SKM-1 (cell line): ENCODE measurements at regions not wholly inside any gene's neighbourhood (a gene's known extent, or its start where the extent isn't known, plus 50 kb on each side); places are given as distances from the start of the nearest gene placed in this dataset.

Source experiments
- DNase-seq: peaks from one replicate; lab custom pipeline; 2025; ENCODE audit not compliant: unreplicated experiment; lab: John Stamatoyannopoulos, UW

DNA sequence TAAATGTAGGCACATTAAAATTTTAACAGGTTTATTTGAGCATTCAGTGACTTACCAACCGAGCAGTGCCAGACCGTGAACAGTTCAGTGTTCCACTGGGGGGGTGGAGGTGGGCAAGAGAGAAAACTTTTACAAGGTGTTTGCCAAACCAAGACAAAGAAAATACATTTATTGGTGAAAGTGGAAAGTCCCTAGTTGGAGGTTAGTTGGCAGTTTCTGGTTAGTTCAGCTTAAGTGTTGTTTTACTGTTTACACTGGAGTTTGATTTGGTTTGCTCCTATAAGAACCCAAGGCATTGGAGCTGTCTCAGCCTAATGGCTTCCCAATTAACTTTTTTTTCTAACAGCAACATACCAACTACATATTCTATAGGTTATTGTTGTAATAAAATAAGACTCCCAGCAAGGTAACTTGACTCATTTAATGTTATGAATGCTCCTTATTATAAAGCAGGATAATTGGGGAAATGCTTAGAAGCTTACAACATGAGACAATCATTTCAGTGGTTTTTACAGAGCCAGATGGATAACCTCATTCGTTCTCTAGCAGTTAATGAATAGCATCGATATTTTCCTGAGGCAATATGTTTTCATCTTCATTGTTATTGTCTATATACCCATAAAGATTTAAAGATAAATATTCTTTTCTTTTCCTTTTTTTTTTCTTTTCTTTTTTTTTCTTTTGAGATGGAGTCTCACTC lies 115.8 kb downstream of the ETNK1 start:
- DNase-seq: no peak

DNA sequence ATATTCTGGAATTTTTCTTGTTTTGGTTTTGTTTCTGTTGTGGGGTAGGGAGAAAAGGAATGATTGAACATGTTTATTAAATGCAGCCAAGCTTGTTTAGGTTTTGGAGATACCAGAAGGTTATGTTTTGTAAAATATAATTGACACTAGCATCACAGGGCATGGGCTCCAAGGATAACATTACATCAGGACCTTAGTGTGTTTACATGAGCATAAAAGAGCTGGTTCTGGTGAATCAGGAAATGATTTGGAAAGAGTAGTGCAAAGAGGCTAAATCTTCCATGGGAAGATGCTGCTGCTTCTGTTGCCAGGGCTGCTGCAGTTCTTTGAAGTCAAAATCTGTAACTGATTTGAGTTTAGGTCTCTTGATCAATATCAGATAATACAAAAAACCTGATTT lies 118.7 kb downstream of the ETNK1 start:
- no peak for DNase-seq

DNA sequence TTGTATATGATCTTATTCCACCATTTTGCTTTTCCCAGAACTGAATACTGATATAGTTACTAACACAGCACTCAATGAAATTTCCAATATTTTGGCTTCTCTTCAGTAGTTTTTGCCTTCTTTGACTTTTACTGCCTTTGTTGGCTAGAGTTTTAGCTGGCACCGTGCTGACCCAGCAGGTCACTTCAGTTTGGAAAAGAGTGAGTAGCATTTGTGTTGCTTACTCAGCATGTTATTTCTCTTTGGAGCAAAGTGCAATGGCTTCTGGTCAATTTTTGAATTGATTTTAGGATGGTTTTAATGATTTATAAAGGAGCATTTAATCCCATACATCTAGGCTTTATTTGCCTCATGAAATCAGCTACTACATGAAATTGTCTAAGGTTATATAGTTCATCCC lies 119.2 kb downstream of the ETNK1 start:
- DNase-seq: no peak

DNA sequence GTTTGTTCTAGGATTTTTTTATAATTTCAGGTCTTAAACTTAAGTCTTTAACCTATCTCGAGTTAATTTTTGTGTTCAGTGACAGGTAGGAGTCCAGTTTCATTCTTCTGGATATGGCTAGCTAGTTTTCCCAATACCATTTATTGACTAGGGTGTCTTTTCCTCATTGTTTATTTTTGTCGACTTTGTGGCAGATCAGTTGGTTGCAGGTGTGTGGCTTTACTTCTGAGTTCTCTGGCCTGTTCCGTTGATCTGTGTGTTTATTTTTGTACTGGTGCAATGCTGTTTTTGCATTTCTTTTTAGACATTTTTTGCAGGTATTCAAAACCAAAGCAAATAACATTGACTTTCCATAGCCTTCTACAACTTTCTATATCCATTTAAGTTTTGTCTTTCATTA lies 121.7 kb downstream of the ETNK1 start:
- DNase-seq: no peak

DNA sequence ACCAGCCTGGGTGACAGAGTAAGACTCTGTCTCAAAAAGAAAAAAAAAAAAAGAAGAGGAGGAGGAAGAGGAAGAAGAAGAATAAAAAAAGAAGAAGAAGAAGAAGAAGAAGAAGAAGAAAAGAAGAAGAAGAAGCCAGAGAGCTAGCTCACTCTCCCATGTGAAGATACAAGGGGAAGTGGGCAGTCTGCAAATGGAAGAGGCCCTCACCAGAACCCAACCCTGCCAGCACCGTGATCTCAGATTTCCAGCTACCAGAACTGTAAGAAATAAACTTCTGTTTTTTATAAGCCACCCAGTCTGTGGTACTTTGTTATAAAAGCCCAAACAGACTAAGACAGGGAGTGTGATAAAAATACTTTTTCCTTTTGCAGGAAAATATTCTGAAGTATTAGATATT lies 130.7 kb downstream of the ETNK1 start:
- DNase-seq: no peak

DNA sequence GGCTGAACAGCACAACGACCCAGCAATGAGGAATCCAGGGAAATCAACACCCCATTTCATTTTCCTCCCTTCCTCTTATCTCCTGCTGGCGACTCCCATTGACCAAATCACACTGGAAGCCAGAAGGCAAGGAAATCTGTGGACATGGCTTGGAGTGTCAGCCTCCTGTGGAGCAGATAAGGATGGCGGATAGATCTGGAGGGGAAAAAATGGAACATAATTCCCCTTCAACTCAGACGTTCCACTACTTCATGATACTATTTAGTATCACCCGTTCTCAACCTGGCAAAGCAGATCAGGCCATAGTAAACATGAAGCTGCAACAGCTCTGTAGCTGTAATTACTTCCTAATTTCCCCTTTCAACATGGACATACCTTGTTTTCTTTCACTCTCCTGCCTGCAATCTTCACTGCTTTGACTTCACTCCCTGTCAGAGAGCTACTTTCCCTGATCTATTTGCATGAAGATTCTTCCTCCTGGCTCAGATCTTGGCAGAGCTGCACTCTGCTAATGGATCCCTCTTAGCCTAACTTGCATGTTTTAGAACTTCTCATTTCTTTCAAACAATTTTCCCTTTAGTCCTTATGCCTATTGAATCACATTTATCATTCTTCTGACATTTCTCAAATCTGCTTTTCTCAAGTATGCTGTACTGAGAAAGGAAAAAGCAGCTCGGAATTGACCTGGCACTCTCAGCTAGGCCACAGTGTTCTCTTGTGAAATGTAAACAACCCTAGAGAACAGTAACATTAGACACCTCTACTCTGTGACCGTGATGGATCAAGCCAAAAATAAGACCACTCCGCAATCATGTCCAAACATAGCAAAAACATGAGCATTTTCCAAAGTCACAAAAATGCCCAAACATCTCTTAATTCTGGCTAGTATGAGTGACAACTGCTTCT lies 135.1 kb downstream of the ETNK1 start:
- no peak for DNase-seq

DNA sequence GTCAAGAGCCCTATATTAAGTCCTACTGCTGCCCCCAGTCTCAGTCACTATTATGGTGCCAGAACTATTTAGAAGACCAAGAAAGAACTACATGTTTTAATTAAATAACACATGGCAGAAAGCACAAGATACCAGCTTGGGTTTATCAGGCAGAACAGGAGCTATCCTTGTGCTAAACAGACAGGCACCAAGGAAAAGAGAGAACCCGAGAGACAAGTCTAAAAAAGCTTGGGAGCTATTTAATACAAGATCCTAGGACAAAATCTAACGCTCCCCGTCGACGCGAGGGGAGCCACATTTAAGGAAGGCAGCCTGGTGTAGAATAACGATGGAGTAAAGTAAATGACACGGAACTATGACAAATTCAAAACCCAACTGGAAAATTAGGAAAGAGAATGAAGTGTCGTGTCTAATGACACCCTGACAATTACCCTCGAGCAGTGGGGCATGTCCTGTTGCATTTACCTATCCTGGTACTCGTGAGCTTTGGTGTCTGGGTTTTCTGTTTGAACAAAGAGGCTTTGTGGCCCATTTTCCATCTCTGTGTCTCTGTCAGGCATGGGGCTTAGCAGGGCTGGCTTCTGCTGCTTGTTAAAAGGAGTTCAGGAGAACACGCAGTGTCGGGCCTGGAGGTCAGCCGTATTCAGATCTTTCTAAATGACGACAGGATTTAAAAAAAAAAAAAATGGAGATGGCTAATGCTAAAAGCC lies 140.6 kb downstream of the ETNK1 start:
- no peak for DNase-seq

GRCh38 chr12:22766911-22767420 lies 142.0 kb downstream of the ETNK1 start:
- no peak for DNase-seq

- DNase-seq: no peak
These were observed 156.4 kb downstream of the ETNK1 start for GRCh38 chr12:22781339-22781738.

DNA sequence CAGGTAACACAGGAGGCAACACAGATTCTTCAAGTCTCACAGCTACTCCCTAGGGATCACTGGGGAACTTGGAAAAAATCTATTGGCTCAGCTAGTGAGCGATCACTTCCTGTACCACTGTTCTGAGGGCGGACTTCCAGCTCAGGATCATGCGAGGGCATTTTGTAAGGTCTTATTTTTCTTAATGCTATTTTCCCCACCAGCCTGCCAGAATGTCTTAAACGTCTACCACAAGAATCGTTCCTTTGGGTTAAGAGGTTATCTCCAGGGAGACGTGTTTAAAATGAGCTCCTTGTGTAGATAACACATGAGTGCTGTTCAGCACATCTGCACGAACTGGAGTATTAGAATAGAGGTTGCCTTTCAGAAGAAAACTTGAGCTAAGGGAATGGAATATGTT lies 162.6 kb downstream of the ETNK1 start:
- no peak for DNase-seq

DNA sequence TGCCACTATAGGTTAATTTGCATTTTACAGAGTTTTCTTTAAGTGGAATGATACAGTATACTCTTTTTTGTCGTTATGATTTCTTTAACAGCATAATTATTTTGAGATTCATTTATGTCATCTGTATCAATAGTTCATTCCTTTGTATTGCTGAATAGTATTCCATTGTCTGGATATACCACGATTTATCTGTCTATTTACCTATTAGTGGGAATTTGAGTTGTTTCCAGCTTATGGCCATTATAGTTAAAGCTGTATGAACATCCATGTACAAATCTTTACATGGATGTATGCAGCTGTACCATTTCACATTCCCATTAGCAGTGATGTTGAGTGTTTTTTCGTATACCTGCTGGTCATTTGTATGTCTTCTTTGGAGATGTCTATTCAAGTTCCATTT lies 163.9 kb downstream of the ETNK1 start:
- no peak for DNase-seq

- DNase-seq: no peak
These were observed 167.2 kb downstream of the ETNK1 start for GRCh38 chr12:22792138-22792537.

DNA sequence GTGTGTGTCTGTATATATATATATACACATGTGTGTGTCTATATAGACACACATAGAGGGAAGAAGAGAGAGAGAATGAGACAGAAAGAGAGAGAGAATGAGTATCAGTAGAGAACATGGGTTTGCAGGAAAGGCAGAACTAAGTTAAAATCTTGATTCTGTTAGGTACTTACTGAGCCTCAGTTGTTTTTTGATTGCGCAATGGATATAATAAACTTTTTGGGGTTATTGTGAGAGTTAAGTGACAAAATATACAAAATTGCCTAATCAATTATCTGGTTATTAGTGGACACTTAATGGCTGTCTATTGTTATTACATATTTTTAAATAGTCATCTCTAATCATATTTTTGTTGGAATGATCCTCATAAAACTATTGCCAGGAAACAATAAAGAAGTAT lies 169.0 kb downstream of the ETNK1 start:
- no peak for DNase-seq

- no peak for DNase-seq
These were observed 172.1 kb downstream of the ETNK1 start for GRCh38 chr12:22796941-22797630.

DNA sequence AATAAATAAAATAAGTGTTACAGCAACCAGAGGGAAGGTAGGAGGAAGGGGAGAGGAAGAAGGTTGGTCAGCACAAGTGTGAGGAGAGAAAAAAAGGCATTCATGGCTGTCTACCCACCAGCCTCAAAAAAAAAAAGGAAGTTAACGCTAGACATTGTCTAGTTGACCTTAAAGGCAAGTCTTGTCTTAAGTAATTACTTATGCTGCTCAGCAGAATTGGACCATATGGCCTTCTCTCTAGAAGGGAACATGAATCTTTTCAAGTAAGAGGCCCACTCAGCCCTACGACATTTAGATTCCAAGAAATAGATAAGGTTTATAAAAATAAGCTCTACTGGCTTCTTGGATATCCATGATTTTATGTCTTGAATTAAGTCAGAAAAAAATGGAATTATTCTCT lies 172.7 kb downstream of the ETNK1 start:
- DNase-seq: no peak

DNA sequence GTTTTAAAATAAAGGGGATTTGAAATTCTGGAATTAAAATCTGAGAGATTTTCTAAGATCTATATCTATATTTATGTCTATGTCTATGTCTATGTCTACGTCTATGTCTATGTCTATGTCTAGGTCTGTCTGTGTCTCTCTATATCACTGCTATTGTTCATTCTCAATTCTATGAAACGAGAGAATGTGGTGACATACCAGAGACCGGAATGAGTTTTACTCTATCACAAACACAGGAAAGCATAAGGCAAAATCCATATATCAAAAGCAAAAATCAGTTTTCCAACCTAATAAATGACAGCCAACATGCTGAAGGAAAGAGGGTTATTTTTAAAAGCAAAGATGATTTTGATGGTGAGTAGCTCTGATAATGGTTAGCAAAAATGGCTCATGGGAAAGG lies 173.1 kb downstream of the ETNK1 start:
- no peak for DNase-seq

DNA sequence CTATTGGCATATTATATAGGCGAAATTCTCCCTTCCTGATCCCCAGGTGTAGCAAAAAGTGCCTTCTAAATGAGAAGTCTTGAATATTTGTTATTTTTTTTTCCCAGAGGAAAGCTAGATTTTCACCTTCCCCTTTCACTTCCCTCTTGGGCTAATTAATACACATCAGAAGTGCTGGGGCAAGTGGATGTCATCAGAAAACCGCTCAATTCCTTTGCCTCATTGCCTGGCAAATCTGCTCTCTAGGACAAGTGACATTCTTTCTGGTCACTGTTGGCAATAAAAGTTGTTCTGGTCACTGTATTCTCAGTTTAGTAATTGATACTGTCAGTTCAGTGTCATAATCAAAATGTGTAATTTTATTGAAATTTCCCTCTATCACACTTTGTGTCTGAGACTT lies 174.5 kb downstream of the ETNK1 start:
- DNase-seq: no peak

GRCh38 chr12:22800332-22800731 lies 175.4 kb downstream of the ETNK1 start:
- no peak for DNase-seq

DNA sequence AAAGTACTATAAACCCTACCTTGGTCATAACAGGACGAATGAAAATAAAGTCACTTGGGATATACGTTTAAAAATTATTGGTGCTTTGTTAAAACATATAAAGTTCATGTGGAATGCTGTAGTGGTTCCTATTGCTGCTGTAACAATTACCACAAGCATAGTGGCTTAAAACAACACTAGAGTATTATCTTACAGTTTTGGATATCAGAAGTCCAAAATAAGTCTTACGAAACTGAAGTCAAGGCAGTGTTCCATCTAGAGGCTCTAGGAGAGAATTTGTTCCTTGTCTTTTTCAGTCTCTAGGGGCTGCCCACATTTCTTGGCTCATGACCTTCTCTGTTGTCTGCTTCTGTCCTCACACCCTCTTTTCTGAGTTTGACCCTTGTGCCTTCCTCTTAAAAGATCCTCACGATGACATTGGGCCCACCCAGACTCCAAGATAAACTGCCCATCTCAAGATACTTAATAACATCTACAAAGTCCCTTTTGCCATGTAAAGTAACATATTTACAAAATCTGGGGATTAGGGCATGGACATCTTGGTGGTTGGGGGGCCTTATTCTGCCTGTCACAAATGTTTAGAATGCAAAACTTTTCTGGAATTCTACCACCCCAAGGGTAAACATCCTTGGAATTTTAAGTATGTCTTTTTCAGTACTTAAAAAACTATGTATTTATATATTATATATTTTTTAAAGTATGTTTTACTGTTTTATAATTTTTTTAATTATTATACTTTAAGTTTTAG lies 178.1 kb downstream of the ETNK1 start:
- DNase-seq: no peak

- no peak for DNase-seq
These were observed 178.8 kb downstream of the ETNK1 start for GRCh38 chr12:22803725-22804124.
